ENCODE measurements at regions not wholly inside any gene's neighbourhood (a gene's known extent, or its start where the extent isn't known, plus 50 kb on each side); places are given as distances from the start of the nearest gene placed in this dataset.
"Not testable (repeated sequence)": the region's sequence is repeated elsewhere in the genome, so short reads cannot be mapped to it uniquely, and the experiment has no call there.

- no peak for DNase-seq
These were observed 230.3 kb downstream of the TDRD15 start for GRCh38 chr2:21353879-21354679.

- no peak for DNase-seq
These were observed 232.5 kb downstream of the TDRD15 start for GRCh38 chr2:21356086-21356856.

- DNase-seq = no peak
These were observed 233.1 kb downstream of the TDRD15 start for GRCh38 chr2:21356857-21357255.

DNA sequence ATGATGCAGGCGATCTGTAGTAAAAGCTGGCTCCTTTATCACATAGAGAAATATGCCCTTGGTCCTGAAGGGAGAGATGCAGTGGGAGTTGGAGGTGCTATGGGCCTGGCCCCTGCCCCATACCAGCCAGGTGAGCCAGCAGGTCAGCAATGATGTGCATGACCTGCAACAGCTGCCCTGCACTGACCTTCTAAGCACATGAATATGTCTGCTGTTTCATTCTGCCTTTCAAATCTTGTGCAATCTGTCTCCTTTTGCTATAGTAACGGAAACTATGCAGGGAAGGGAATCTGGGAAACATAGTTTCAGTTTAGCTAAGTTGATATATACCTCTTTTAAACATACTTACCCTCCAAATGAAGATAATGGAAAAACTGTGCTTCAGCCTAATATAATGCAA, 235.2 kb downstream of the TDRD15 start:
- DNase-seq = no peak

DNA sequence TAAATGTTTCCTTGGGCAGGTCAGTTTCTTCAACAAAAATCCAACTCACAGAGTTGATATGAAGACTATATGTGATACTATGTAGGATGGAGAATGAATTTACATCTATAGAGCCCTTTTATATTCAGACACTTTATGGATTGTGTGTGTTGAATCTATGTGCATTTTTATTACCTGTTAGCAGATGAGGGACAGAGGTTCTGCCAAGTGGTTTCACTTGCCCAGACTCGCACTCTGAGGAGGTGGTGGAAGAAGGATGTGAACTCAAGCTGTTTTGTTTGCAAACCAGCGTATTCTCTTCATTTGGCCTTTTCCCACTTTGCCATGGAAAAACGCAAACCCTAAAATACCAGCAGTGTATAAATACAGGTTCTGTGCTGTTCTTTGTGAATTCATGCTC, 237.6 kb downstream of the TDRD15 start:
- no peak for DNase-seq

- no peak for DNase-seq
These were observed 238.3 kb downstream of the TDRD15 start for GRCh38 chr2:21361957-21362486.

GRCh38 chr2:21363364-21363763, 239.6 kb downstream of the TDRD15 start:
- no peak for DNase-seq

DNA sequence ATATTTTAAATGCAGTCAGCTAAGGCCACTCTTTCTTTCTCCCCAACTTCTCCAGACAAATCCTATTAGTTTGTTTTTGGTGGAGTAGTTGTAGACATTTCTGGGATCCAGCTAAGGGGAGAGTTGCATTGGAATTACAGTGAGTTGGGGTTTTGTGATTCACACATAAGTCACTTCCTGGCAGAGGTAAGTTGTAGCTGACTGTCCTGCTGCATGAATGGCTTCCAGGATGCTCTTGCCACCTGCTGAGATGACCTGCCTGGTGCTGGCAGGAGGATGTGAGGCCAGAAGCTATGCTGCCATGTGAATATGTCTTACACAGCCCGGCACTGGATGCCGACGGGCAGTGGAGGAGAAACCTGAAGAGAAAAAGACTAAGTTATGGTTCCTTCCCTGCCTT, 243.7 kb downstream of the TDRD15 start:
- DNase-seq = no peak

- no peak for DNase-seq
These were observed 246.0 kb downstream of the TDRD15 start for GRCh38 chr2:21369787-21370186.

DNA sequence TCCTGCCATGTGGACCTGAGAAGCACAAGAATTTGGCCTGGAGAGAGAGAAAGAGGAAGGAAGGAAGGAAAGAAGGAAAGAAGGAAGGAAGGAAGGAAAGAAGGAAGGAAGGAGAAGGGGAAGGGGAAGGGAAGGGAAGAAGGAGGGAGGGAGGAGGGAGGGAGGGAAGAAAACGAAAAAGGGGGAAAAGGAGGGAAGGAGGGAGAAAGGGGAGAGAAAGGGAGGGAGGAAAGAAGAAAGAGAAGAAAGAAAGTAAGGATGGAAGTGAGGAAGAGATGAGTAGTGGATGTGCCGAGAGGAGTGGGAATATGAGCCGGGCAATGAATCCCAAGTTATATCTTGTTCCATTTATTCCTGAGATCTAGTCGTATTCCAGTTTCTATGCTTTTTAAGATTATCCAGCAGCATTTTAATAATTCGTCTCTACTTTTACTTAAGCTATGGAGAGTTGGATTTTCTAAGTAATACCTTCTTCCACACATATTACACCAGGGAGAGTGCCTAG, 247.8 kb downstream of the TDRD15 start:
- no peak for DNase-seq

DNA sequence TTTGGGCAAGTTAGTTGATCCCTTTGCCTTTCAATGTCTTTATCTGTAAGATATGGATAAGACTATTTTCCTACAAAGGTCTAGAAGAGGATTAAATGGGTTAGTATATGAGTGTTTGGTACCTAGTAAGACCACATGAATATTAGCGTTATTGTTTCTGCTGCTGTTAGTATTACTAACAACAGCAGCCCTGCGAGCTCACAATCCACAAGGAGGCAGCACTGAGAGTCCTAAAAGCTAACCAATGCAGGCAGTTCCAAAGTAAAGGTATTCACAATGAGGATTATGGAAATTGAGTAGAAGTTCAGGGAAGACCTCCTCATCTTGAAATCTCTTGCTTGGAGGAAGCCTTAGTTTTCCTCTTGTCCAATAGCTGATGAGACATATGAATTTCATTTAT, 248.9 kb downstream of the TDRD15 start:
- no peak for DNase-seq

DNA sequence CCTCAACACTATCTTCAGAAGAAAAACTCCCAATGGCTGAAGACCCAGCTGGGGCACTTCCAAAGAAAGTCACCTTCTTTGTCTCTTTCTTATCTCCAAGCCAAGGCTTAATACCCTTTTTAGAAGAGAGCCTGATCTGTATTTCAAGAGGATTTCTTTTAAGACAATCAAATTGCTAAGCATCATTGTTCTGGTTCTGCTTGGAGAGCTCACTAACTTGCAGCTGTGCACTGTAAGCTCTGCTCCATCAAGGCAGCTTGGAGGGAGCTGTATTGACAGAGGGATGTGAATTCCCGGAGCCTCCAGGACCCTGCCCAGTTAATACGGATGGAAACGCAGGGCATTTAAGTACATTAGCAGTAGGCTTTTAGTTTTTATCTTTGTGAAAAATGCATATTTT, 253.1 kb downstream of the TDRD15 start:
- no peak for DNase-seq

- DNase-seq = no peak
These were observed 255.4 kb downstream of the TDRD15 start for GRCh38 chr2:21379140-21379539.

- DNase-seq = not testable (repeated sequence)
These were observed 255.9 kb downstream of the TDRD15 start for GRCh38 chr2:21379668-21380067.

GRCh38 chr2:21381421-21381820, 257.7 kb downstream of the TDRD15 start:
- DNase-seq = no peak

DNA sequence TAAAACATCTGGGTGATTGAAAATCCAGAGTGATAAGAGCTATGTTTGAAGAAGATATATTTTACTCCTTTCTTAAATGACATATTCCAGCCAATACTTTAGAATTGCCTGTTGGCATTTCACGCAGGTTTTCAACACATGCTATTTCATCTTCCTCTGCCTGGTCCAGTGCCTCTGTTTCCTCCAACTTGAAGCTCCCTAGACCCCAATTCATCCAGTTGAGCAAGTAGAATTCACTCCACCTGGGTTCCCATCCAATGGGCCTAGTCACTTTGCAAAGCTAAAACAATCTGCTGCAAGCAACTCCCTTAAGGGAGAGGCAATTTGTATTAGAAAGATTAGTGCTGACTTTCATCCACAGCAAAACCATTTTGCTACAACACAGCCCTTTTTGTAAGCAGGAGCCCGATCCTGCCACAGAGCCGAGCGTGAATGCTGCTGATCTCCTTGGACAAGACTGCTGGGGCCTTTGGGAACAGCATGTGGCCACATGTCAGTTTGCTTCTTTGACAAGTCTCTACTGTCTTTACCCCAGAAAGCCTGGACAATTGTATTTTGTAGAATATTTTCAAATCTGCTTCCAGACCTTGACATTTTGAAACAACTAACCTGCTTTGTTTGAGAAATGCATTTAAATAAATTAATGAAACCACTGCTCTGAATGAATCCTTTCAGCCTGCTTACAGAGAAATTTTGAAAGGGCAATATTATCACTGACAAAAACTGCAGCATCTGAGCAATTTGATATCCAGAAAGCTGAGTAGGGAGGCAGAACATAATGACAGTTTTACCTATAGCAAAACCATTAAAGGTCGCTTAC, 259.1 kb downstream of the TDRD15 start:
- no peak for DNase-seq

DNA sequence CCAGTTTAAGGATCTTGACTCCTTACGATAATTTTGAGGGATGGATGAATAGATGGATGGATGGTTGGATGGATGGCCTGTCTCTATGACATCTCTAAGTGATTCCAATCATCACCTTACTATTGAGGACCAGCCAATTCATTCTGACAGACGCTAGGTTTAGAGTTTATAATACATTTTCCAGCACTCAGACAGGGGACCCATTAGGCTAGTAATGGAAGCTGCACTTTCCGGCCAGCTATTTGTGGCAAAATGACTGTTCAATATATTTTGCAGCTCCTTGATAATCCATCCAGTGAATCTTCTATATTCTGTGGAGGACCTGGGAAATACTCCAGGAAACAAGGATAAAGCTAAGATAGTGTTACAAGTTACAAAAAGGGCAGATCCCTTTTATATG, 262.9 kb downstream of the TDRD15 start:
- no peak for DNase-seq

- DNase-seq = no peak
These were observed 268.9 kb downstream of the TDRD15 start for GRCh38 chr2:21392649-21393048.

- DNase-seq = no peak
These were observed 269.4 kb downstream of the TDRD15 start for GRCh38 chr2:21393173-21393572.

DNA sequence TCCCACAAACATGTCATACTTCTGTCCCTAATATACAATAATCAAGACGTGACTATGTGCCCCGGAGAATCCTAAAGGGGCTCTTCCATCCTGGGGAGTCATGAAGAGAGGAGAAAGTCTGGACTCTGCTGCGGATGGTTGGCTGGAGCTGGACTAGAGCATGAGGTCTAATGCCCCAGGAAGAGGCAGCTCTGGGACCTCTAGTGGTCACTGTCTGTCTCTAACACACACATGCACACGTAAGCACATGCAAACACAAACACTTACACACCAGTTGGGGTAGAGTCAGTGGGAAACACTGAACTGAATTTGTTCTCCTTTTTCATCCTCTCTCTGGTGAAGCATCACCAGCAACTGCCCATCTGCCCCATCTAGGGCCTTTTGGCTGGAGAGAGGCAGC, 271.6 kb downstream of the TDRD15 start:
- DNase-seq = no peak

DNA sequence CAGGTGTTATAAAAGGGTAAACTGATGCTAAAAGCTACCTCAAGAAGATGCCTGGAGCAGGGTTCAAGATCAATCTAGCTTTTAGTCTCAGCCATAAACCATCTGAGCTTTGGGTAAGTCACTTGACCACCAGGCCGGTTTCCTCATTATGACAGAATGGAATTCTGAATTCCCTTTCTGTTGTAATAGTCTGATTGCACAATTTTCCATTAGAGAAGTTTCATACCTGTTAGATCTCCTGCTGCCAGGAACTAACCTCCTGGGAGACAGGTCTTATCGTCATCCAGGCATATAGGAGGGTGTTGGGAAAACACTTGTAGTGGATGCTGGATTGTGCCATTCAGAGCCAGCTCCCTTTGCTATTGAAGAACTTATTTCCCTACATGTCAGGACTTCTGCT, 272.5 kb downstream of the TDRD15 start:
- DNase-seq = no peak

GRCh38 chr2:21401022-21401698, 277.4 kb downstream of the TDRD15 start:
- DNase-seq = no peak

Data from stimulated activated naive CD4-positive, alpha-beta T cell (primary cell).